Natural killer cell (primary cell): ENCODE measurements at regions not wholly inside any gene's neighbourhood (a gene's known extent, or its start where the extent isn't known, plus 50 kb on each side); places are given as distances from the start of the nearest gene placed in this dataset.

Source experiments
- ATAC-seq, 3 donors: fragments of 150-1000 bp in 2 of 3; fragments of 200-7000 bp in 1 of 3; cut with Tn5 transposase; 1 replicate in 1 of 3; 2 replicates in 2 of 3; pipeline ENCODE4 v1.10.0; 2021; ENCODE audit warnings: mild to moderate bottlenecking in 2 of 3, moderate library complexity in 2 of 3
- DNase-seq, 2 donors: peaks; one replicate each; pipeline versions ENCODE4 v3.0.0 to v3.0.0-alpha.2; 2013 to 2021; ENCODE audit warnings: mixed read lengths in 1 of 2
- H3K27ac ChIP-seq: one replicate; pipeline ENCODE4 v1.5.1; 2013; ENCODE audit warnings: mild to moderate bottlenecking, low read length
- H3K27me3 ChIP-seq: one replicate; pipeline ENCODE4 v1.6.1; 2013; ENCODE audit warnings: low read length; ENCODE audit not compliant: control insufficient read depth, insufficient read depth
- H3K36me3 ChIP-seq: one replicate; pipeline ENCODE4 v1.6.1; 2013; ENCODE audit warnings: low read length; ENCODE audit not compliant: control insufficient read depth, insufficient read depth
- H3K4me1 ChIP-seq: one replicate; pipeline ENCODE4 v1.6.1; 2013; ENCODE audit warnings: low read length; ENCODE audit not compliant: control insufficient read depth, insufficient read depth
- H3K4me3 ChIP-seq: one replicate; pipeline ENCODE4 v1.5.1; 2013; ENCODE audit warnings: low read length
- H3K9me3 ChIP-seq: one replicate; pipeline ENCODE4 v1.6.1; 2013; ENCODE audit warnings: low read length; ENCODE audit not compliant: control insufficient read depth, insufficient read depth
- H3K27ac Mint-ChIP-seq, 2 donors: one replicate each; pipeline ENCODE4 v1.8.0; 2022; ENCODE audit warnings: mild to moderate bottlenecking in 2 of 2, mixed read lengths in 2 of 2, moderate library complexity in 1 of 2
- H3K27me3 Mint-ChIP-seq, 2 donors: one replicate each; pipeline ENCODE4 v1.8.0; 2022; ENCODE audit warnings: low read depth in 2 of 2, mixed read lengths in 2 of 2
- H3K36me3 Mint-ChIP-seq: one replicate; pipeline ENCODE4 v1.8.0; 2022; ENCODE audit warnings: mixed read lengths
- H3K4me1 Mint-ChIP-seq, 2 donors: one replicate each; pipeline ENCODE4 v1.8.0; 2022; ENCODE audit warnings: mixed read lengths in 2 of 2
- H3K4me3 Mint-ChIP-seq: one replicate; pipeline ENCODE4 v1.8.0; 2022; ENCODE audit warnings: mild to moderate bottlenecking, moderate library complexity, mixed read lengths
- H3K9me3 Mint-ChIP-seq, 2 donors: one replicate each; pipeline ENCODE4 v1.8.0; 2022; ENCODE audit warnings: mixed read lengths in 2 of 2
- WGBS: methylation state at CpG from one replicate; pipeline ENCODE4 v1.1.7; 2013; ENCODE audit warnings: missing lambda C conversion rate; ENCODE audit not compliant: insufficient coverage; 5-methylcytosine and 5-hydroxymethylcytosine counted together
- intact Hi-C: fragments of 100-400 bp; cut with micrococcal nuclease; formaldehyde crosslinking; loops from one replicate; pipeline ENCODE4 v1.14.2; 2022
- TF ChIP-seq, protein P1 (sequence below): fragments of 200-600 bp; IDR thresholded peaks from one replicate; pipeline ENCODE4 v1.8.0; 2022; ENCODE audit warnings: antibody characterized with exemption

DNA sequence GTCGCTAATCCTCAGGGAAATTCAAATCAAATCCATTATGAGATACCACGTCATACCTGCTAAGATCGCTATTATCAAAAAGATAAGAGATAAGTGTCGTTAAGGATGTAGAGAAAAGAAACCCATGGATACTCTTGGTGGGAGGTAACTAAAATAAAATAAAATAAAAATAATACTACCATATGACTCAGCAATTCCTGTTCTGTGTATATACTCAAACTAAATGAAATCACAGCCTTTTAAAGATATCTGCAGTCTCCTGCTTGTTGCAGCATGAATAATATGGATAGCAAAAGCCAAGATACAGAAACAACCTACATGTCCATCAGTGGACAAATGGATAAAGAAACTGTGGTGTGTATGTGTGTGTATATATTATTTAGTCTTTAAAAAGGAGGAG lies 105.8 kb upstream of the IL15 start:
- H3K9me3 ChIP-seq = no peaks in the 10 kb centered on the region
- H3K4me1 ChIP-seq = no peaks in the 10 kb centered on the region
- no peak for ATAC-seq
- intact Hi-C loops = no loop called here
- H3K4me3 ChIP-seq = no peak overlapping the region
- WGBS = 67% methylated on average over 1 of the region's 4 CpGs
- TF ChIP-seq, protein P1, sequence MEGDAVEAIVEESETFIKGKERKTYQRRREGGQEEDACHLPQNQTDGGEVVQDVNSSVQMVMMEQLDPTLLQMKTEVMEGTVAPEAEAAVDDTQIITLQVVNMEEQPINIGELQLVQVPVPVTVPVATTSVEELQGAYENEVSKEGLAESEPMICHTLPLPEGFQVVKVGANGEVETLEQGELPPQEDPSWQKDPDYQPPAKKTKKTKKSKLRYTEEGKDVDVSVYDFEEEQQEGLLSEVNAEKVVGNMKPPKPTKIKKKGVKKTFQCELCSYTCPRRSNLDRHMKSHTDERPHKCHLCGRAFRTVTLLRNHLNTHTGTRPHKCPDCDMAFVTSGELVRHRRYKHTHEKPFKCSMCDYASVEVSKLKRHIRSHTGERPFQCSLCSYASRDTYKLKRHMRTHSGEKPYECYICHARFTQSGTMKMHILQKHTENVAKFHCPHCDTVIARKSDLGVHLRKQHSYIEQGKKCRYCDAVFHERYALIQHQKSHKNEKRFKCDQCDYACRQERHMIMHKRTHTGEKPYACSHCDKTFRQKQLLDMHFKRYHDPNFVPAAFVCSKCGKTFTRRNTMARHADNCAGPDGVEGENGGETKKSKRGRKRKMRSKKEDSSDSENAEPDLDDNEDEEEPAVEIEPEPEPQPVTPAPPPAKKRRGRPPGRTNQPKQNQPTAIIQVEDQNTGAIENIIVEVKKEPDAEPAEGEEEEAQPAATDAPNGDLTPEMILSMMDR = no peak
- Mint-ChIP-seq H3K27ac (no peak overlapping the region), H3K9me3 (peaks cover 2 to 13% of the 10 kb centered on the region in 2 donors), H3K36me3 (no peaks in the 10 kb centered on the region), H3K27me3 (no peaks in the 10 kb centered on the region), H3K4me3 (no peak overlapping the region), H3K4me1 (no peaks in the 10 kb centered on the region)
- no peaks in the 10 kb centered on the region for H3K36me3 ChIP-seq
- DNase-seq = no peak
- H3K27me3 ChIP-seq = no peaks in the 10 kb centered on the region
- H3K27ac ChIP-seq = no peak overlapping the region

DNA sequence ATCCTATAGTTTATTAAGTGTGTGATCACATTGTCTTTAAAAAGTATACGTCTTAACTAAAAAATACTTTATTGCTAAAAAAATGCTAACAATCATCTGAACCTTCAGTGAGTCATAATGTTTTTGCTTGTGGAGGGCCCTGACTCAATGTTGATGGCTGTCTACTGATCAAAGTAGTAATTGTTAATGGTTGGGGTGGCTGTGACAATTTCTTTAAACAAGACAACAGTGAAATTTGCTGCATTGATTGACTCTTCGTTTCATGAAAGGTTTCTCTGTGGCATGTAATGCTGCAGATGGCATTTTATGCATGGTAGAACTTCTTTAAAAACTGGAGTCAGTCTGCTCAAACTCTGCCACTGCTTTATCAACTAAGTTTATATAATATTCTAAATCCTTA lies 101.4 kb upstream of the IL15 start:
- ATAC-seq (no peak), DNase-seq (no peak)
- H3K27ac Mint-ChIP-seq = no peak overlapping the region
- TF ChIP-seq, protein P1 = no peak
- WGBS = no CpG with 5 or more reads among the region's 2 CpGs
- no peaks in the 10 kb centered on the region for H3K36me3 ChIP-seq
- no peaks in the 10 kb centered on the region for H3K4me1 Mint-ChIP-seq
- no peaks in the 10 kb centered on the region for H3K4me1 ChIP-seq
- H3K9me3 Mint-ChIP-seq = peaks cover 10 to 11% of the 10 kb centered on the region in 2 donors
- H3K36me3 Mint-ChIP-seq = no peaks in the 10 kb centered on the region
- no peaks in the 10 kb centered on the region for H3K27me3 Mint-ChIP-seq
- no peak overlapping the region for H3K4me3 ChIP-seq
- H3K4me3 Mint-ChIP-seq = no peak overlapping the region
- intact Hi-C loops = no loop called here
- H3K27me3 ChIP-seq = no peaks in the 10 kb centered on the region
- no peak overlapping the region for H3K27ac ChIP-seq
- H3K9me3 ChIP-seq = peaks cover 2% of the 10 kb centered on the region

DNA sequence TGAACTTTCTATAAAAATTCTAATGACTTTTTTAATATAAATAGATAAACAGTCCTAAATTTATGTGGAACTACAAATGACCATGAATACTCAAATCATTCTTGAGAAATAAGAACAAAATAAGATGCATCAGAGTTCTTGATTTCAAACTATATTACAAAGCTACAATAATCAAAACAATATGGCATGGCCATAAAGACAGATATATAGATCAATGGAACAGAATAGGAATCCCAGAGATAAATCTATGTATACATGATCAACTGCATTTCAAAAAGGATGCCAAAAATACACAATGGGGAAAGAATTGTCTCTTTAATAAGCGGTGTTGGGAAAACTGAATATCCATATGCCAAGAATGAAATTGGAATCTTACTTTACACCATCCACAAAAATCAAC lies 98.4 kb upstream of the IL15 start:
- Histone ChIP-seq H3K27me3 (no peaks in the 10 kb centered on the region), H3K4me1 (no peaks in the 10 kb centered on the region), H3K36me3 (no peaks in the 10 kb centered on the region), H3K4me3 (no peak overlapping the region), H3K27ac (no peak overlapping the region), H3K9me3 (peaks cover 2% of the 10 kb centered on the region)
- intact Hi-C loops = no loop called here
- WGBS = no CpG with 5 or more reads among the region's 1 CpG
- ATAC-seq (no peak), DNase-seq (no peak)
- Mint-ChIP-seq H3K27me3 (no peaks in the 10 kb centered on the region), H3K36me3 (no peaks in the 10 kb centered on the region), H3K9me3 (peaks cover 6 to 13% of the 10 kb centered on the region in 2 donors), H3K4me1 (no peaks in the 10 kb centered on the region), H3K4me3 (no peak overlapping the region), H3K27ac (no peak overlapping the region)
- TF ChIP-seq, protein P1 = no peak

DNA sequence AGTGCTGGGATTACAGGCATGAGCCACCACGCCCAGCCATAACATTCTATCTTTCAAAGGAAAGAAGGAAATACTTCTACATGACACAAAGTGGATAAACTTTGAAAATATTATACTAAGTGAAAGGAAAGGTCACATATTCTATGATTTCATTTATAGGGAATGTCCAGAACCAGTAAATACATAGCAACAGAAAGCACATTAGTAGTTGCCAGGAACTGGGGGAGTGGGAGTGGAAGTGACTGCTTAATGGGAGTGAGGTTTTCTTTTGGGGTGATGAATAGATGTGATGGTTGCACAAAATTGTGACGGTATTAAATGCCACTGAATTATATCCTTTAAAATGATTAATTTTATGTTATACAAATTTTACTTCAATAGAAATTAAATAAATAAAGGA lies 95.7 kb upstream of the IL15 start:
- H3K9me3 Mint-ChIP-seq = peaks cover 5 to 14% of the 10 kb centered on the region in 2 donors
- H3K27me3 Mint-ChIP-seq = no peaks in the 10 kb centered on the region
- no peak for ATAC-seq
- H3K27ac Mint-ChIP-seq = no peak overlapping the region
- Histone ChIP-seq H3K27ac (no peak overlapping the region), H3K4me3 (no peak overlapping the region), H3K27me3 (no peaks in the 10 kb centered on the region), H3K4me1 (no peaks in the 10 kb centered on the region), H3K9me3 (peaks cover 2% of the 10 kb centered on the region), H3K36me3 (no peaks in the 10 kb centered on the region)
- no peaks in the 10 kb centered on the region for H3K4me1 Mint-ChIP-seq
- no peak for DNase-seq
- intact Hi-C loops = no loop called here
- H3K36me3 Mint-ChIP-seq = no peaks in the 10 kb centered on the region
- TF ChIP-seq, protein P1 = no peak
- WGBS = no CpG with 5 or more reads among the region's 2 CpGs
- H3K4me3 Mint-ChIP-seq = no peak overlapping the region
